B cell (primary cell): ENCODE measurements at regions not wholly inside any gene's neighbourhood (a gene's known extent, or its start where the extent isn't known, plus 50 kb on each side); places are given as distances from the start of the nearest gene placed in this dataset.

ENCODE experiments used
- ATAC-seq: fragments of 200-7000 bp; cut with Tn5 transposase; one replicate; pipeline ENCODE4 v1.10.0; 2021; ENCODE audit warnings: low read depth, mild to moderate bottlenecking, moderate number of reproducible peaks, moderate library complexity
- CTCF ChIA-PET: fragments of 350-600 bp; sonication (Branson Sonifier 250); formaldehyde crosslinking; loops from one replicate; lab custom pipeline; 2021; ENCODE audit warnings: antibody characterized with exemption, inconsistent platforms; lab: Charles Lee
- POLR2A ChIA-PET: fragments of 350-600 bp; sonication (Branson Sonifier 250); formaldehyde crosslinking; loops from one replicate; lab custom pipeline; 2021; ENCODE audit warnings: antibody characterized with exemption; lab: Charles Lee
- DNase-seq: peaks from one replicate; pipeline ENCODE4 v3.0.0; 2013
- H2AFZ ChIP-seq: 2 replicates; pipeline ENCODE4 v1.6.1; 2012; ENCODE audit warnings: mild to moderate bottlenecking, low read depth, low read length; ENCODE audit not compliant: insufficient read depth, poor library complexity, severe bottlenecking
- H3K27ac ChIP-seq, 2 donors: 1 replicate in 1 of 2; 2 replicates in 1 of 2; pipeline ENCODE4 v1.5.1; 2012 to 2013; ENCODE audit warnings: low read length in 2 of 2, mild to moderate bottlenecking in 2 of 2, moderate library complexity in 1 of 2
- H3K27me3 ChIP-seq, 4 experiments: fragments of 200-600 bp in 1 of 4; sonication (generic) in 1 of 4; replicated peaks in 1 of 4; 1 replicate in 2 of 4; 2 replicates in 2 of 4; pipeline versions ENCODE4 v1.6.1 to v1.7.0; 2013 to 2016; ENCODE audit warnings: low read length in 3 of 4, mild to moderate bottlenecking in 2 of 4, mixed read lengths in 1 of 4, moderate library complexity in 1 of 4; ENCODE audit not compliant: insufficient read depth in 4 of 4, control insufficient read depth in 3 of 4; ENCODE audit errors: control extremely low read depth in 1 of 4
- H3K36me3 ChIP-seq, 2 experiments: replicated peaks in 1 of 2; 1 replicate in 1 of 2; 2 replicates in 1 of 2; pipeline versions ENCODE4 v1.6.1 to v1.7.1; 2013; ENCODE audit warnings: low read length in 1 of 2; ENCODE audit not compliant: insufficient read depth in 2 of 2, control insufficient read depth in 1 of 2; ENCODE audit errors: control extremely low read depth in 1 of 2, extremely low read depth in 1 of 2
- H3K4me1 ChIP-seq, 2 donors: fragments of 200-600 bp in 1 of 2; sonication (generic) in 1 of 2; 1 replicate in 1 of 2; 2 replicates in 1 of 2; pipeline versions ENCODE4 v1.5.1 to v1.6.1; 2013 to 2017; ENCODE audit warnings: low read length in 2 of 2; ENCODE audit not compliant: control insufficient read depth in 2 of 2, insufficient read depth in 2 of 2
- H3K4me2 ChIP-seq: replicated peaks from 2 replicates; pipeline ENCODE3; 2012; ENCODE audit warnings: mild to moderate bottlenecking, low read depth, low read length; ENCODE audit not compliant: poor library complexity, severe bottlenecking
- H3K4me3 ChIP-seq, 5 experiments: fragments of 200-600 bp in 1 of 5; sonication (generic) in 1 of 5; 1 replicate in 3 of 5; 2 replicates in 2 of 5; pipeline versions ENCODE4 v1.5.1 to v1.7.0; 2011 to 2016; ENCODE audit warnings: low read length in 4 of 5, mild to moderate bottlenecking in 4 of 5, low read depth in 2 of 5, control low read depth in 1 of 5, moderate library complexity in 1 of 5; ENCODE audit not compliant: insufficient read depth in 1 of 5; ENCODE audit errors: control extremely low read depth in 1 of 5, extremely low read depth in 1 of 5
- H3K79me2 ChIP-seq: fragments of 200-600 bp; sonication (generic); one replicate; pipeline ENCODE4 v1.6.0; 2016; ENCODE audit warnings: low read length; ENCODE audit not compliant: control insufficient read depth, insufficient read depth
- H3K9ac ChIP-seq: fragments of 200-600 bp; sonication (generic); 2 replicates; pipeline ENCODE4 v1.6.1; 2017; ENCODE audit warnings: mild to moderate bottlenecking, low read length, moderate library complexity
- H3K9me3 ChIP-seq, 3 donors: one replicate each; pipeline versions ENCODE4 v1.6.1 to v1.7.1; 2013; ENCODE audit warnings: low read length in 2 of 3; ENCODE audit not compliant: control insufficient read depth in 2 of 3, insufficient read depth in 1 of 3; ENCODE audit errors: control extremely low read depth in 1 of 3
- H4K20me1 ChIP-seq: 2 replicates; pipeline ENCODE4 v1.6.0; 2012; ENCODE audit warnings: mild to moderate bottlenecking, low read length; ENCODE audit not compliant: insufficient read depth, control insufficient read depth, poor library complexity, severe bottlenecking
- H3K27ac Mint-ChIP-seq: one replicate; pipeline ENCODE4 v1.8.0; 2021; ENCODE audit warnings: mixed read lengths
- H3K27me3 Mint-ChIP-seq: one replicate; pipeline ENCODE4 v1.8.0; 2021; ENCODE audit warnings: mixed read lengths
- H3K4me1 Mint-ChIP-seq: one replicate; pipeline ENCODE4 v1.8.0; 2021; ENCODE audit warnings: mixed read lengths
- H3K4me3 Mint-ChIP-seq: one replicate; pipeline ENCODE4 v1.8.0; 2021; ENCODE audit warnings: mixed read lengths
- H3K9me3 Mint-ChIP-seq: one replicate; pipeline ENCODE4 v1.8.0; 2022; ENCODE audit warnings: mixed read lengths; ENCODE audit not compliant: insufficient read depth
- EZH2 ChIP-seq: IDR thresholded peaks from 2 replicates; pipeline ENCODE4 v1.6.1; 2012; ENCODE audit warnings: borderline replicate concordance, low read depth, mild to moderate bottlenecking, moderate library complexity, low read length; ENCODE audit not compliant: insufficient read depth, poor library complexity, severe bottlenecking
- WGBS: methylation state at CpG from one replicate; pipeline ENCODE4 v1.1.5; 2013; ENCODE audit warnings: missing lambda C conversion rate; ENCODE audit not compliant: insufficient coverage; 5-methylcytosine and 5-hydroxymethylcytosine counted together
- intact Hi-C: fragments of 100-400 bp; cut with micrococcal nuclease; formaldehyde crosslinking; loops from one replicate; pipeline ENCODE4 v1.10.0; 2022
- TF ChIP-seq, protein P1 (sequence below): fragments of 200-600 bp; IDR thresholded peaks from one replicate; pipeline ENCODE4 v1.8.0; 2022; ENCODE audit warnings: antibody characterized with exemption, mild to moderate bottlenecking

DNA sequence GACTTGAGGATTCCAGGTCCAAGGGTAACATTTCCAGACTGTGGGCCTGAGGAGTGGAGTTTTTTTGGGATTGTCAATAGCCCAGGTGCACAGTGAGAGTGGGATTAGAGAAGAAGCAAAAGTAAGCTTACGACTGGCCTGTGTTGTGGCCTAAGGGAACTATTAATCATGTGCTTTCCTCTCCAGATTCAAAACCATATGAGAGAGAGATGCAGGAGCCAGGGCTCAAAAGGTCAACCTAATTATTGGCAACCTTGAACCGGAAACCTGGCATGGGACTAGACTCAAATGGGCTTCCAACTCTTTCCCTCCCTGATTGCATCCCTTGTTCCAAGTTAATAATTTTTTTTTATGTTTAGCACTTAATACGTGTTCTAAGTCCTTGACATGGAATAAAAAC lies 242.1 kb upstream of the THRB start:
- no peaks in the 10 kb centered on the region for H3K36me3 ChIP-seq
- intact Hi-C loops: no loop called here
- H3K4me2 ChIP-seq: no peak overlapping the region
- H3K79me2 ChIP-seq: no peaks in the 10 kb centered on the region
- no peaks in the 10 kb centered on the region for H3K4me1 Mint-ChIP-seq
- H4K20me1 ChIP-seq: no peaks in the 10 kb centered on the region
- DNase-seq (no peak), ATAC-seq (no peak)
- TF ChIP-seq EZH2: no peak
- TF ChIP-seq, protein P1, sequence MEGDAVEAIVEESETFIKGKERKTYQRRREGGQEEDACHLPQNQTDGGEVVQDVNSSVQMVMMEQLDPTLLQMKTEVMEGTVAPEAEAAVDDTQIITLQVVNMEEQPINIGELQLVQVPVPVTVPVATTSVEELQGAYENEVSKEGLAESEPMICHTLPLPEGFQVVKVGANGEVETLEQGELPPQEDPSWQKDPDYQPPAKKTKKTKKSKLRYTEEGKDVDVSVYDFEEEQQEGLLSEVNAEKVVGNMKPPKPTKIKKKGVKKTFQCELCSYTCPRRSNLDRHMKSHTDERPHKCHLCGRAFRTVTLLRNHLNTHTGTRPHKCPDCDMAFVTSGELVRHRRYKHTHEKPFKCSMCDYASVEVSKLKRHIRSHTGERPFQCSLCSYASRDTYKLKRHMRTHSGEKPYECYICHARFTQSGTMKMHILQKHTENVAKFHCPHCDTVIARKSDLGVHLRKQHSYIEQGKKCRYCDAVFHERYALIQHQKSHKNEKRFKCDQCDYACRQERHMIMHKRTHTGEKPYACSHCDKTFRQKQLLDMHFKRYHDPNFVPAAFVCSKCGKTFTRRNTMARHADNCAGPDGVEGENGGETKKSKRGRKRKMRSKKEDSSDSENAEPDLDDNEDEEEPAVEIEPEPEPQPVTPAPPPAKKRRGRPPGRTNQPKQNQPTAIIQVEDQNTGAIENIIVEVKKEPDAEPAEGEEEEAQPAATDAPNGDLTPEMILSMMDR: no peak
- no peaks in the 10 kb centered on the region for H3K9me3 Mint-ChIP-seq
- 100% methylated on average over 1 of the region's 3 CpGs for WGBS
- H3K27me3 ChIP-seq: no peaks in the 10 kb centered on the region
- H3K9ac ChIP-seq: no peak overlapping the region
- H3K27ac Mint-ChIP-seq: no peak overlapping the region
- H3K27me3 Mint-ChIP-seq: no peaks in the 10 kb centered on the region
- POLR2A ChIA-PET: no interaction called here
- H3K4me1 ChIP-seq: no peaks in the 10 kb centered on the region
- H3K4me3 Mint-ChIP-seq: no peak overlapping the region
- no peak overlapping the region for H2AFZ ChIP-seq
- no peaks in the 10 kb centered on the region for H3K9me3 ChIP-seq
- H3K27ac ChIP-seq: no peak overlapping the region
- H3K4me3 ChIP-seq: no peak overlapping the region
- CTCF ChIA-PET: no interaction called here

DNA sequence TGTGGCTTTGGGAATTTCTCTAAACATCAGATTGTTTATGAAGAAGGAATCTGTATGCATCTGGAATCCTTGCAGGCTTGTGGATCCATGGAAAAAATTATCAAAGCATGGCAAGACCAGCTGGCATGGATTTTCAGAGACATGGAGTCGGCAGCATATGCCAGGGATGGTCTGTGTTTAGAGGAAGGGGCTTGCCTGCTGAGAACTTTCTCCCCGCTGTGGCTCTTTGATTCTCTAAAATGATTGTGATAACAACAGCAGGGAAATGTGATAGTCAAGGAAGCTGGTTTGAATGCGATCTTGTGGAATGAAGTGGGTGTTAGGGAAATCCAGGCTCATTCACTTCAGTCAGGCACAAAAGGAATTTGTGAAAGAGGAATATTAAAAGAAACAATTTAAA lies 245.7 kb upstream of the THRB start:
- H3K4me3 ChIP-seq: no peak overlapping the region
- TF ChIP-seq, protein P1: no peak
- TF ChIP-seq EZH2: no peak
- no peaks in the 10 kb centered on the region for H3K9me3 ChIP-seq
- H3K4me1 ChIP-seq: no peaks in the 10 kb centered on the region
- H3K36me3 ChIP-seq: no peaks in the 10 kb centered on the region
- CTCF ChIA-PET: interaction anchor here (0.5 kb wide), 1 partner anchor 11 kb away, joined by 3 read pairs; no protein-coding TSS in a partner anchor
- no peaks in the 10 kb centered on the region for H3K4me1 Mint-ChIP-seq
- DNase-seq: no peak
- no peak overlapping the region for H3K27ac Mint-ChIP-seq
- H3K9ac ChIP-seq: no peak overlapping the region
- no peak for ATAC-seq
- H3K27me3 Mint-ChIP-seq: no peaks in the 10 kb centered on the region
- intact Hi-C loops: no loop called here
- no peaks in the 10 kb centered on the region for H3K79me2 ChIP-seq
- no peak overlapping the region for H2AFZ ChIP-seq
- H4K20me1 ChIP-seq: no peaks in the 10 kb centered on the region
- H3K4me2 ChIP-seq: no peak overlapping the region
- POLR2A ChIA-PET: no interaction called here
- H3K27ac ChIP-seq: no peak overlapping the region
- 90% methylated on average over 2 of the region's 3 CpGs for WGBS
- H3K9me3 Mint-ChIP-seq: no peaks in the 10 kb centered on the region
- H3K27me3 ChIP-seq: no peaks in the 10 kb centered on the region
- no peak overlapping the region for H3K4me3 Mint-ChIP-seq
